ENCODE measurements at regions not wholly inside any gene's neighbourhood (a gene's known extent, or its start where the extent isn't known, plus 50 kb on each side); places are given as distances from the start of the nearest gene placed in this dataset.
"Not testable (repeated sequence)": the region's sequence is repeated elsewhere in the genome, so short reads cannot be mapped to it uniquely, and the experiment has no call there.

GRCh38 chr4:154119317-154119716 lies 330.4 kb upstream of the SFRP2 start:
- Histone ChIP-seq H3K36me3 (ENCODE audit: control insufficient read depth in 2 of 2, insufficient read depth in 2 of 2, low read length in 1 of 2) (no peaks in the 10 kb centered on the region), H3K4me3 (ENCODE audit: low read length in 2 of 2) (no peak overlapping the region), H3K27ac (ENCODE audit: low read depth in 1 of 2, low read length in 1 of 2) (no peak overlapping the region), H3K9me3 (ENCODE audit: control insufficient read depth in 2 of 2, insufficient read depth in 1 of 2, low read length in 1 of 2) (no peaks in the 10 kb centered on the region), H3K27me3 (ENCODE audit: control insufficient read depth in 2 of 2, insufficient read depth in 1 of 2, low read length in 1 of 2) (no peaks in the 10 kb centered on the region), H3K4me1 (ENCODE audit: control insufficient read depth in 2 of 2, insufficient read depth in 2 of 2, low read length in 2 of 2) (no peaks in the 10 kb centered on the region)
- no peak for DNase-seq (ENCODE audit: low read depth in 6 of 9, low spot score in 9 of 9)
- WGBS: 83% methylated on average over 5 of the region's 5 CpGs

- H3K36me3 ChIP-seq (ENCODE audit: control insufficient read depth in 2 of 2, insufficient read depth in 2 of 2, low read length in 1 of 2); DNase-seq (ENCODE audit: low read depth in 6 of 9, low spot score in 9 of 9); H3K9me3 ChIP-seq (ENCODE audit: control insufficient read depth in 2 of 2, insufficient read depth in 1 of 2, low read length in 1 of 2); H3K27me3 ChIP-seq (ENCODE audit: control insufficient read depth in 2 of 2, insufficient read depth in 1 of 2, low read length in 1 of 2); H3K4me1 ChIP-seq (ENCODE audit: control insufficient read depth in 2 of 2, insufficient read depth in 2 of 2, low read length in 2 of 2); H3K27ac ChIP-seq (ENCODE audit: low read depth in 1 of 2, low read length in 1 of 2); H3K4me3 ChIP-seq (ENCODE audit: low read length in 2 of 2): not testable (repeated sequence)
- WGBS: 89% methylated on average over 9 of the region's 9 CpGs
Observed at GRCh38 chr4:154117726-154118125, 328.8 kb upstream of the SFRP2 start.

- no peak for DNase-seq (ENCODE audit: low read depth in 6 of 9, low spot score in 9 of 9)
- Histone ChIP-seq H3K4me1 (ENCODE audit: control insufficient read depth in 2 of 2, insufficient read depth in 2 of 2, low read length in 2 of 2) (no peaks in the 10 kb centered on the region), H3K9me3 (ENCODE audit: control insufficient read depth in 2 of 2, insufficient read depth in 1 of 2, low read length in 1 of 2) (peaks cover 0 to 5% of the 10 kb centered on the region in 2 donors), H3K27me3 (ENCODE audit: control insufficient read depth in 2 of 2, insufficient read depth in 1 of 2, low read length in 1 of 2) (no peaks in the 10 kb centered on the region), H3K36me3 (ENCODE audit: control insufficient read depth in 2 of 2, insufficient read depth in 2 of 2, low read length in 1 of 2) (no peaks in the 10 kb centered on the region), H3K27ac (ENCODE audit: low read depth in 1 of 2, low read length in 1 of 2) (no peak overlapping the region), H3K4me3 (ENCODE audit: low read length in 2 of 2) (no peak overlapping the region)
- WGBS: 99% methylated on average over 2 of the region's 2 CpGs
Observed at GRCh38 chr4:154107337-154107736, 318.5 kb upstream of the SFRP2 start.

- 34% methylated on average over 2 of the region's 2 CpGs for WGBS
- Histone ChIP-seq H3K27me3 (ENCODE audit: control insufficient read depth in 2 of 2, insufficient read depth in 1 of 2, low read length in 1 of 2) (no peaks in the 10 kb centered on the region), H3K9me3 (ENCODE audit: control insufficient read depth in 2 of 2, insufficient read depth in 1 of 2, low read length in 1 of 2) (no peaks in the 10 kb centered on the region)
Observed at GRCh38 chr4:154088741-154089140, 299.9 kb upstream of the SFRP2 start.

GRCh38 chr4:154086247-154086646 lies 297.4 kb upstream of the SFRP2 start:
- no peak for DNase-seq (ENCODE audit: low read depth in 6 of 9, low spot score in 9 of 9)
- Histone ChIP-seq H3K36me3 (ENCODE audit: control insufficient read depth in 2 of 2, insufficient read depth in 2 of 2, low read length in 1 of 2) (no peaks in the 10 kb centered on the region), H3K9me3 (ENCODE audit: control insufficient read depth in 2 of 2, insufficient read depth in 1 of 2, low read length in 1 of 2) (no peaks in the 10 kb centered on the region), H3K27me3 (ENCODE audit: control insufficient read depth in 2 of 2, insufficient read depth in 1 of 2, low read length in 1 of 2) (no peaks in the 10 kb centered on the region), H3K4me1 (ENCODE audit: control insufficient read depth in 2 of 2, insufficient read depth in 2 of 2, low read length in 2 of 2) (no peaks in the 10 kb centered on the region), H3K27ac (ENCODE audit: low read depth in 1 of 2, low read length in 1 of 2) (no peak overlapping the region), H3K4me3 (ENCODE audit: low read length in 2 of 2) (no peak overlapping the region)
- WGBS: 47% methylated on average over 3 of the region's 3 CpGs

More at GRCh38 chr4:154088741-154089140, 299.9 kb upstream of the SFRP2 start:
- Histone ChIP-seq H3K4me3 (ENCODE audit: low read length in 2 of 2) (no peak overlapping the region), H3K4me1 (ENCODE audit: control insufficient read depth in 2 of 2, insufficient read depth in 2 of 2, low read length in 2 of 2) (no peaks in the 10 kb centered on the region), H3K36me3 (ENCODE audit: control insufficient read depth in 2 of 2, insufficient read depth in 2 of 2, low read length in 1 of 2) (no peaks in the 10 kb centered on the region), H3K27ac (ENCODE audit: low read depth in 1 of 2, low read length in 1 of 2) (no peak overlapping the region)
- no peak for DNase-seq (ENCODE audit: low read depth in 6 of 9, low spot score in 9 of 9)

GRCh38 chr4:154084864-154085263 lies 296.0 kb upstream of the SFRP2 start:
- 90% methylated on average over 1 of the region's 1 CpG for WGBS
- Histone ChIP-seq H3K27ac (ENCODE audit: low read depth in 1 of 2, low read length in 1 of 2) (no peak overlapping the region), H3K27me3 (ENCODE audit: control insufficient read depth in 2 of 2, insufficient read depth in 1 of 2, low read length in 1 of 2) (no peaks in the 10 kb centered on the region), H3K36me3 (ENCODE audit: control insufficient read depth in 2 of 2, insufficient read depth in 2 of 2, low read length in 1 of 2) (no peaks in the 10 kb centered on the region), H3K4me3 (ENCODE audit: low read length in 2 of 2) (no peak overlapping the region), H3K4me1 (ENCODE audit: control insufficient read depth in 2 of 2, insufficient read depth in 2 of 2, low read length in 2 of 2) (no peaks in the 10 kb centered on the region), H3K9me3 (ENCODE audit: control insufficient read depth in 2 of 2, insufficient read depth in 1 of 2, low read length in 1 of 2) (no peaks in the 10 kb centered on the region)
- no peak for DNase-seq (ENCODE audit: low read depth in 6 of 9, low spot score in 9 of 9)

- H3K4me3 ChIP-seq (ENCODE audit: low read length in 2 of 2): no peak overlapping the region
- WGBS: 93% methylated on average over 5 of the region's 5 CpGs
- H3K27ac ChIP-seq (ENCODE audit: low read depth in 1 of 2, low read length in 1 of 2): no peak overlapping the region
Observed at GRCh38 chr4:154082760-154083535, 294.1 kb upstream of the SFRP2 start.

GRCh38 chr4:154081391-154081790 lies 292.5 kb upstream of the SFRP2 start:
- no peaks in the 10 kb centered on the region for H3K36me3 ChIP-seq (ENCODE audit: control insufficient read depth in 2 of 2, insufficient read depth in 2 of 2, low read length in 1 of 2)
- WGBS: 91% methylated on average over 2 of the region's 2 CpGs
- no peaks in the 10 kb centered on the region for H3K4me1 ChIP-seq (ENCODE audit: control insufficient read depth in 2 of 2, insufficient read depth in 2 of 2, low read length in 2 of 2)
- H3K4me3 ChIP-seq (ENCODE audit: low read length in 2 of 2): no peak overlapping the region
- H3K9me3 ChIP-seq (ENCODE audit: control insufficient read depth in 2 of 2, insufficient read depth in 1 of 2, low read length in 1 of 2): no peaks in the 10 kb centered on the region
- no peaks in the 10 kb centered on the region for H3K27me3 ChIP-seq (ENCODE audit: control insufficient read depth in 2 of 2, insufficient read depth in 1 of 2, low read length in 1 of 2)
- no peak for DNase-seq (ENCODE audit: low read depth in 6 of 9, low spot score in 9 of 9)
- H3K27ac ChIP-seq (ENCODE audit: low read depth in 1 of 2, low read length in 1 of 2): no peak overlapping the region

More at GRCh38 chr4:154082760-154083535, 294.1 kb upstream of the SFRP2 start:
- Histone ChIP-seq H3K9me3 (ENCODE audit: control insufficient read depth in 2 of 2, insufficient read depth in 1 of 2, low read length in 1 of 2) (no peaks in the 10 kb centered on the region), H3K27me3 (ENCODE audit: control insufficient read depth in 2 of 2, insufficient read depth in 1 of 2, low read length in 1 of 2) (no peaks in the 10 kb centered on the region), H3K4me1 (ENCODE audit: control insufficient read depth in 2 of 2, insufficient read depth in 2 of 2, low read length in 2 of 2) (no peaks in the 10 kb centered on the region), H3K36me3 (ENCODE audit: control insufficient read depth in 2 of 2, insufficient read depth in 2 of 2, low read length in 1 of 2) (no peaks in the 10 kb centered on the region)
- no peak for DNase-seq (ENCODE audit: low read depth in 6 of 9, low spot score in 9 of 9)

GRCh38 chr4:154078504-154079350 lies 289.8 kb upstream of the SFRP2 start:
- DNase-seq (ENCODE audit: low read depth in 6 of 9, low spot score in 9 of 9): no peak
- WGBS: 63% methylated on average over 8 of the region's 8 CpGs
- no peaks in the 10 kb centered on the region for H3K36me3 ChIP-seq (ENCODE audit: control insufficient read depth in 2 of 2, insufficient read depth in 2 of 2, low read length in 1 of 2)
- no peaks in the 10 kb centered on the region for H3K27me3 ChIP-seq (ENCODE audit: control insufficient read depth in 2 of 2, insufficient read depth in 1 of 2, low read length in 1 of 2)
- no peak overlapping the region for H3K27ac ChIP-seq (ENCODE audit: low read depth in 1 of 2, low read length in 1 of 2)
- no peaks in the 10 kb centered on the region for H3K4me1 ChIP-seq (ENCODE audit: control insufficient read depth in 2 of 2, insufficient read depth in 2 of 2, low read length in 2 of 2)
- H3K4me3 ChIP-seq (ENCODE audit: low read length in 2 of 2): no peak overlapping the region
- no peaks in the 10 kb centered on the region for H3K9me3 ChIP-seq (ENCODE audit: control insufficient read depth in 2 of 2, insufficient read depth in 1 of 2, low read length in 1 of 2)

All from thymus (tissue), 11 donors.